ENCODE measurements at regions not wholly inside any gene's neighbourhood (a gene's known extent, or its start where the extent isn't known, plus 50 kb on each side); places are given as distances from the start of the nearest gene placed in this dataset.

DNA sequence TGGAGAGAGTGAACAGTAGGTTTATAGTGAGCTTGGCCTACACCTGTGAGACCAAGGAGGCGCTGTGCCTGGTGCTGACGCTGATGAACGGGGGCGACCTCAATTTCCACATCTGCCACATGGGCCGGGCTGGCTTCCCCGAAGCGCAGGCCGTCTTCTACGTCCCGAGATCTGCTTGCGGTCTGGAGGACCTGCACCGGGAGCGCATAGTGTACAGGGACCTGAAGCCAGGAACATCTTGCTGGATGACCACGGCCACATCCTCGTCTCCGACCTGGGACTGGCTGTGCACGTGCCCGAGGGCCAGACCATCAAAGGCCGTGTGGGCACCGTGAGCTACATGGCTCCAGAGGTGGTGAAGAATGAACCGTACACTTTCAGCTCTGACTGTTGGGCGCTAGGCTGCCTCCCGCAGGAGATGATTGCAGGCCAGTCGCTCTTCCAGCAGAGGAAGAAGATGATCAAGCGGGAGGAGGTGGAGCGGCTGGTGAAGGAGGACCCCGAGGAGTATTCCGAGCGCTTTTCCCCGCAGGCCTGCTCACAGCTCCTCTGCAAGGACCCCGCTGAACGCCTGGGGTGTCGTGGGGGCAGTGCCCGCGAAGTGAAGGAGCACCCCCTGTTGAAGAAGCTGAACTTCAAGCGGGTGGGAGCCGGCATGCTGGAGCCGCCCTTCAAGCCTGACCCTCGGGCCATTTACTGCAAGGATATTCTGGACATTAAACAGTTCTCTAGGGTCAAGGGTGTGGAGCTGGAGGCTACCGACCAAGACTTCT is 139.0 kb downstream of the ZDHHC20 start:
- no peak for DNase-seq

GRCh38 chr13:21320642-21321034 is 138.5 kb downstream of the ZDHHC20 start:
- DNase-seq = no peak

DNA sequence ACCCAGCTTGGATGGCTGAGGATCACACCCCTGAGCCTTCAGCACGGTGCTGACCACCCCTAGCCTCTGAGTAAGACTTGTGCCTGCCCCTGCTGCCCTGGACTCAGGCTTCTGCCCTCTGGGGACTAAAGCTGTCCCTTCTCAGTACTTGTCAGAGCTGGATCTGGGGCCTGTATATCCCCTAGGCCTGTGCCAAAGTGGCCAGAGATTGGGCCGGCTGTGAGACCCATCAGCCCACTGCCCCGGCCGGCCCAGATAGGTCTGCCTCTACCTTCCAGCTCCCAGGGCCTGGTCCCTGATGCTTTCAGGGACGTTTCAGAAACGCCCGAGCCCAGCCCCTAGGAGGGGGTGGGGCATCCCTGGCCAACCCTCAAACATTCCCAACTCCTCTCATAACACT is 137.8 kb downstream of the ZDHHC20 start:
- no peak for DNase-seq

DNA sequence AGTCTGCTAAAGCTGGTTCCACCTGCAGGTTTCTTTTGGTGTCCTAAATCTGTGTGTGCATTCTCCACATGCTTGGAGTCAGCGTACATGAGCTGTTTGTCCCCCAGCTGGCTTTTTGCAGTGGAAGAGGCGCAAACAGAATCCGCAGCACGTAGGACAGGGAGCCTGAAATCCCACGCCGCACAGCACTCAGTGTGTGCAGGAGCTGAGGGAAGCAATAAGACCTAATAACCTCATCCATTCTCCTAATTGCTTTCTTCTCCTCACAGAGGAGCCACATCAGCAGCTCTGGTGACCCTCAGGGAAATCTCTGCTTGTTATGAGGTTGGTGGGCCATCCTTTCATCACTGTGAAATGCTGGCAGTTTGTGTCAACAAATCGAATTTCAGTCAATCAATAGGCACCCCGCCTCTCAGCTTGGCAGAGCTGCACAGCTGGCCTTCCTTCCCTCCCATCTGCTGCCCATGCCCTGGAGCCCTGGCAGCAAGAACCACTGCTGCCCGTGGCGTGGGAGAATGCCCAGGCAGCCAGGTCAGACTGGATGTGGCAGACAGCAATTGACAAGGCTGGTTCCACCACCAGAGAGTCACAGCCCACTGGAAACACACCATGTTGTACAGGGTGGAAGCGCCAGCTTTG is 136.7 kb downstream of the ZDHHC20 start:
- DNase-seq = no peak

Data from central memory CD4-positive, alpha-beta T cell (primary cell).